HG03135 (cell line): ENCODE measurements at regions not wholly inside any gene's neighbourhood (a gene's known extent, or its start where the extent isn't known, plus 50 kb on each side); places are given as distances from the start of the nearest gene placed in this dataset.
"Not testable (repeated sequence)": the region's sequence is repeated elsewhere in the genome, so short reads cannot be mapped to it uniquely, and the experiment has no call there.

Experiments used
- ATAC-seq: cut with Tn5 transposase; IDR thresholded peaks from one replicate; pipeline ENCODE4 v1.9.1; 2021; ENCODE audit warnings: mild to moderate bottlenecking, moderate library complexity; ENCODE audit not compliant: unreplicated experiment

- ATAC-seq = no peak
These were observed 680.0 kb downstream of the BRINP1 start for GRCh38 chr9:118689280-118689679.

DNA sequence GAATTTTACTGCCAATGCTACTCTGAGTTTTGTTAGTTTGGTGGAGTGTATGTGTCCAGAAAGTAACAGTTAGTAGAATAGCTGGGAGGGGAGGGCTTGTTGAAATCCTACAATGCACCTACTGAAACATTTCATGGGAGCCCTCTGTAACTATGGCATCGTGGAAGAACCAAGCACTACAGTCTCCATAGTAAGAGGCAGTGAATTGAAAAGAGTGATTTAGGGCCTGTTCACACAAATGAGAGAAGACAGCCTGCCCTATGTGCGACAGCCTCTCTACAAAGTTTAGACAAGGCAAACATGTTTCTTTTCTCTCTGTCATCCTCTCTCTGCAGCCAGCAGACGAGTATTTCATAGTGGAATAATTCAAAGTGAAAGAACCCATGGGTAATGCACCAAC is 676.6 kb downstream of the BRINP1 start:
- no peak for ATAC-seq

GRCh38 chr9:118693645-118694044 is 675.6 kb downstream of the BRINP1 start:
- ATAC-seq = no peak

GRCh38 chr9:118695249-118695648 is 674.0 kb downstream of the BRINP1 start:
- not testable (repeated sequence) for ATAC-seq

DNA sequence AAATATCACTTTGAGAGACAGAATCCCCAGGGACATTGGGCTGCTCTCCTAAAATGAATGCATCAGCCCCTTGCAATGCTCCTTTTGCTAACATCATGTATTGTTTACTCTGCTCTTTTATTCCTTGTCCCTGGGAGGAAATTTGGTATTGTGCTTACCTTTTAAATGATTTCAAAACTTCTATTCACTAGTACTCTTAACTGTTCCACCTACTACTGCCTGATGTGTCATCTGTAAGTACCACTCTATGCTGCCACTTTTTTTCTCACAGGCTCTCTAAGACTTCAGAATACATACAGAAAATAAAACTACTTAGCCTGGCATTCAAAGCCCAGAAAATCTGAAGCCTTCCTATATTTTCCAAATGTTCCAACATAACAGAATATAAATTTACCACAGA is 667.2 kb downstream of the BRINP1 start:
- ATAC-seq = no peak

DNA sequence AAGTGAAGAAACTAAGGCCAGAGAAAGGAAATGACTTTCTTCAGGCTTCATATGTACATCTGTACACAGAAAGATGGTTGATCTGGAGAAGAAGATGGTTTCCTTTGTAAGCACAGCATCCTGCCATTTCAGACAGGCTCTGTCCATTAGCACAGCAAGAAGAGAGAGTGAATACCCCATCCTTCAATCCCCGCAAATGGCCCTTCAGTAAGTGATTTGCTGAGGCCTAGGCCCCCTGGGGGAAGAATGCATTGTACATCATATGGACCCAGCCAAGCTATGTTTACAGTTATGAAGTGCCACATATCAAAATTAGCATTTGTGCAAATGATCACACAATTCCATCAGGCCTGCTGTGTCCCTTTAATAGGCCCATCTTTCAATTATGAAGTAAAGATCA is 657.4 kb downstream of the BRINP1 start:
- no peak for ATAC-seq

- ATAC-seq = no peak
These were observed 648.0 kb downstream of the BRINP1 start for GRCh38 chr9:118721276-118721675.

DNA sequence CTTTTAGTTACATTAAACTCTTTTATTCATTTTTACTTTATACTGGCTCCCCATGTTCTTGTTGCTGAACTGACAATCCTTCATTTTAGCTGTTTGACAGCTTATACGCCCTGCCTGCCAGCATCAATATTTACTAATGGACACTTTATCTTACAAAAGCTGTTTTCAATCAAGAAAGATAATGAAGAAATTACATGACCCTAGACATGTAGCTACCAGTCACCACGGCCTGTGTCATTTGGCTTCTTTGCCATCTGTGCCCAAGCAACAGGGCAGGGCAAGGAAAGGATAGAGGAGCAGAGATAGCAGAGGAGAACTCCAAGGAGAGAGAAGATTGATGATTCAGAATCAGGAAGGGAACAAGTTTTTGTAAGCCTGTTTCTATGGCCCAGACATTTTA is 647.3 kb downstream of the BRINP1 start:
- no peak for ATAC-seq

GRCh38 chr9:118729981-118730380 is 639.3 kb downstream of the BRINP1 start:
- ATAC-seq = no peak

GRCh38 chr9:118732998-118733397 is 636.2 kb downstream of the BRINP1 start:
- ATAC-seq = no peak

- no peak for ATAC-seq
These were observed 634.5 kb downstream of the BRINP1 start for GRCh38 chr9:118734696-118735095.

GRCh38 chr9:118736406-118736805 is 632.8 kb downstream of the BRINP1 start:
- no peak for ATAC-seq

DNA sequence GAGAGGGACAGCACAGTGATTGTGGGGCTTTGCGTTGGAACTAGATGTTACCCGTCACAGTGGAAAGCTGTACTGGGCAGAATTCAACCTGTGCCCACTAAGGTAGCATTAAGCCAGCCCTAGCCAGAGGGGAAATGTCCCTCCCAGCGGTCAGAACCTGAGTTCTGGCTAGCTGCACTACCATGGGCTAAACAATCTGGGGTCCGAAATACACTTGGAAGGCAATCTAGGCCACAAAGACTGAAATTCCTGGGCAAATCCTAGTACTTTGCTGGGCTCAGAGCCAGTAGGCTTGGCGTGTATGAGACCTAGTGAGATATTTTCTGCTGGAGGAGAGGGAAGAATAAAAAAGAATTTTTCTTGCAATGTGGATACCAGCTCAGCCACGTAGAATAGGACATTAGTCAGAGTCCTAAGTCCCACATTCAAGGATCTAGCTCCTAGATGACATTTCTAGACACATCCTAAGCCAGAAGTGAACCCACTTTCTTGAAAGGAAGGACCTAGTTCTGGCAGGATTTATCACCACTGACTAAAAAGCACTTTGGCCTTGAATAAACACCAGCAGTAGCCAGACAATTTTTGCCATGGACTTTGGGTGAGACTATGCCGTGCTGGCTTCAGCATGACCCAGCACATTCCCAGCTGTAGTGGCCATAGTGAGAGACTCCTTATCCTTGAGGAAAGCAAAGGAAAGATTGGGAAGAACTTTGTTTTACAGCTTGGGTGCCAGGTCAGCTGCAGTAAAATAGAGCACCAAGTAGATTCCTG is 618.0 kb downstream of the BRINP1 start:
- no peak for ATAC-seq

GRCh38 chr9:118751848-118752223 is 617.4 kb downstream of the BRINP1 start:
- ATAC-seq = no peak

- no peak for ATAC-seq
These were observed 608.0 kb downstream of the BRINP1 start for GRCh38 chr9:118761016-118761790.

- ATAC-seq = no peak
These were observed 601.7 kb downstream of the BRINP1 start for GRCh38 chr9:118767571-118767970.

DNA sequence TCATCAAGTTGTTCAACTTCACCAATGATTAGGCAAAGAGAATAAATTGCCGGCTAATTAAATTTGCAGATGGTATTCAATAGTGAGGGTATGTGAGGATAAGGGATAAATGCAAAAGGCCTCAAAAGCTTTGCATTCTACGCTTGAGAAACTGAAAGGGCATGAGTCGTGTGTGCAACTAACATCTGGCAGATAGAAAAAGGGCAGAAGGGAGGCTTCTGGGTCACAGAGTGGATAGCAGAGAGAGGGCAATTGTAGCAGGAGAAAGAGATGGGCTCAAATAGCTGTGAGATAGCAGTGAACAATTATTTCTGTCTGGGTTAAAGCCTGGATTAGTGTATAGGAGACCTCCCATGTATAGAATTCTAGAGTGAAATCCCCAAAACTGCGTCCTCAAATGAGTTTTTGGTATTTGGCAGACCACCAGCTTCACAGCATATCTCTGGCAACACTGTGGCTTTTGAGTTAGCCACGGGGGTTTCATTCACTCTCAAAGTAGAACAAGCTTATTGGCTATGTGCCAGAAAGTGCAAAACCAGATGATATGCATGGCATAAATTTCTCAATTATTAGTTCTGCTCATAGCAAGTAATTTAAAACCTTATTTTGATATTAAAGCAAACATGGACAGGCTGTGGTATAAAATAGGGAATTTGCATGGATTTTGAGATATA is 586.3 kb downstream of the BRINP1 start:
- ATAC-seq = no peak

GRCh38 chr9:118784033-118784432 is 585.2 kb downstream of the BRINP1 start:
- no peak for ATAC-seq

DNA sequence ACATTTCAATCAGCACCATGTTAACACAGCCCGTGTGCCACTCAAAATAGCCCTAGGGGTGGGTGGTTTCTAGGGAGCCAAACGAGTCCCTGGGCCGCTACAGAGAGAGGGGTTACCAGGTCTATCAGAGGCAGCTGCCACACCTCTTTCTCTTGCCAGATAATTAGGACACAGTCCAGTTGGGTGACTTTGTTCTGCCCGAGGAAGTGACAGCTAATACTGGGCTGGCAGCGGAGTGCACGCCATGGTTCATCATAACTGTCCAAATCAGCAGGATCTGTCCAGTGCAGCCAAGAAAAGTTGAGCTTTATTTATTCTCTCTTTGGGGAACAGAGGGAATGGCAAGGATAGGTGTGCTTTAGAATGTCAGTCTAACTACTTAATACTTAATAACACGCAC is 583.8 kb downstream of the BRINP1 start:
- ATAC-seq = no peak

GRCh38 chr9:118786877-118787276 is 582.4 kb downstream of the BRINP1 start:
- ATAC-seq = no peak

DNA sequence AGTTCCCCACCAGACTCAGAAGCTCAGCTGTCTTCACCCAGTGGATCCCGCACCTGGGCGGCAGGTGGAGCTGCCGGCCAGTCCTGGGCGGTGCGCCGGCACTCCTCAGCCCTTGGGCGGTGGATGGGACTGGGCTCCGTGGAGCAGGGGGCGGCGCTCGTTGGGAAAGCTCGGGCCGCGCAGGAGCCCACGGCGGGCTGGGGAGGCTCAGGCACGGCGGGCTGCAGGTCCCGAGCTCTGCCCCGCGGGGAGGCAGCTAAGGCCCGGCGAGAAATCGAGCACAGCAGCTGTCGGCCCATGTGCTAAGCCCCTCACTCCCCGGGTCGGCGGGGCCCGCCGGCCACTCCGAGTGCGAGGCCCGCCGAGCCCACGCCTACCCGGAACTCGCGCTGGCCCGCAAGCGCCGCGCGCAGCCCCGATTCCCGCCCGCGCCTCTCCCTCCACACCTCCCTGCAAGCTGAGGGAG is 560.0 kb downstream of the BRINP1 start:
- no peak for ATAC-seq

- ATAC-seq = no peak
These were observed 539.9 kb downstream of the BRINP1 start for GRCh38 chr9:118829334-118829733.
